SK-N-SH (cell line): ENCODE measurements at regions not wholly inside any gene's neighbourhood (a gene's known extent, or its start where the extent isn't known, plus 50 kb on each side); places are given as distances from the start of the nearest gene placed in this dataset.

Experiments used
- GABPA ChIP-seq: IDR thresholded peaks from 2 replicates; pipeline ENCODE4 v1.4.0; 2012; ENCODE audit warnings: low read depth, mild to moderate bottlenecking
- TF ChIP-seq, protein P1 (sequence below): IDR thresholded peaks from 2 replicates; pipeline ENCODE4 v1.4.0; 2012; ENCODE audit warnings: low read depth, borderline replicate concordance

- TF ChIP-seq, protein P1, sequence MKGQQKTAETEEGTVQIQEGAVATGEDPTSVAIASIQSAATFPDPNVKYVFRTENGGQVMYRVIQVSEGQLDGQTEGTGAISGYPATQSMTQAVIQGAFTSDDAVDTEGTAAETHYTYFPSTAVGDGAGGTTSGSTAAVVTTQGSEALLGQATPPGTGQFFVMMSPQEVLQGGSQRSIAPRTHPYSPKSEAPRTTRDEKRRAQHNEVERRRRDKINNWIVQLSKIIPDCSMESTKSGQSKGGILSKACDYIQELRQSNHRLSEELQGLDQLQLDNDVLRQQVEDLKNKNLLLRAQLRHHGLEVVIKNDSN = no peak
- TF ChIP-seq GABPA = no peak
Measured at GRCh38 chr12:66838366-66838765, 159.5 kb upstream of the GRIP1 start.
